Tibial artery (tissue), 4 donors: ENCODE measurements at regions not wholly inside any gene's neighbourhood (a gene's known extent, or its start where the extent isn't known, plus 50 kb on each side); places are given as distances from the start of the nearest gene placed in this dataset.

Source experiments
- DNase-seq, 2 donors: peaks; one replicate each; pipeline ENCODE4 v3.0.0-alpha.2; 2019
- H3K27ac ChIP-seq, 2 donors: fragments of 200-600 bp; sonication (generic) in 1 of 2; 1 replicate in 1 of 2; 2 replicates in 1 of 2; pipeline ENCODE4 v1.5.1; 2018 to 2019; ENCODE audit warnings: mild to moderate bottlenecking in 1 of 2
- H3K27me3 ChIP-seq, 2 donors: fragments of 200-600 bp; sonication (generic) in 1 of 2; one replicate each; pipeline versions ENCODE4 v1.5.1 to v1.6.0; 2016 to 2019
- H3K36me3 ChIP-seq, 3 donors: fragments of 200-600 bp; sonication (generic) in 2 of 3; one replicate each; pipeline ENCODE4 v1.5.1; 2016 to 2019; ENCODE audit warnings: mild to moderate bottlenecking in 2 of 3
- H3K4me1 ChIP-seq, 4 donors: fragments of 200-600 bp; sonication (generic) in 2 of 4; 1 replicate in 3 of 4; 2 replicates in 1 of 4; pipeline ENCODE4 v1.5.1; 2016 to 2019
- H3K4me3 ChIP-seq, 2 donors: fragments of 200-600 bp; sonication (generic) in 1 of 2; 1 replicate in 1 of 2; 2 replicates in 1 of 2; pipeline ENCODE4 v1.5.1; 2018 to 2019; ENCODE audit warnings: mild to moderate bottlenecking in 2 of 2
- H3K9me3 ChIP-seq, 3 donors: fragments of 200-600 bp; sonication (generic) in 1 of 3; one replicate each; pipeline ENCODE4 v1.5.1; 2016 to 2019
- intact Hi-C: fragments of 100-400 bp; cut with DNase I; formaldehyde crosslinking; loops from one replicate; pipeline ENCODE4 v1.15.0; 2023; ENCODE audit warnings: low total_unique reads
- TF ChIP-seq, protein P1 (sequence below), 2 experiments: fragments of 200-600 bp in 1 of 2; fragments of 450-650 bp in 1 of 2; IDR thresholded peaks; one replicate each; pipeline ENCODE4 v1.5.1; 2017 to 2019; ENCODE audit warnings: antibody characterized with exemption in 2 of 2, mild to moderate bottlenecking in 1 of 2, moderate library complexity in 1 of 2

- Histone ChIP-seq H3K4me1 (peaks cover 6 to 94% (median 78%) of the 10 kb centered on the region in 4 donors), H3K27me3 (no peaks in the 10 kb centered on the region), H3K36me3 (no peaks in the 10 kb centered on the region), H3K4me3 (no peak overlapping the region), H3K27ac (peak overlapping the region; percentile 72 to 78), H3K9me3 (no peaks in the 10 kb centered on the region)
- TF ChIP-seq, protein P1, sequence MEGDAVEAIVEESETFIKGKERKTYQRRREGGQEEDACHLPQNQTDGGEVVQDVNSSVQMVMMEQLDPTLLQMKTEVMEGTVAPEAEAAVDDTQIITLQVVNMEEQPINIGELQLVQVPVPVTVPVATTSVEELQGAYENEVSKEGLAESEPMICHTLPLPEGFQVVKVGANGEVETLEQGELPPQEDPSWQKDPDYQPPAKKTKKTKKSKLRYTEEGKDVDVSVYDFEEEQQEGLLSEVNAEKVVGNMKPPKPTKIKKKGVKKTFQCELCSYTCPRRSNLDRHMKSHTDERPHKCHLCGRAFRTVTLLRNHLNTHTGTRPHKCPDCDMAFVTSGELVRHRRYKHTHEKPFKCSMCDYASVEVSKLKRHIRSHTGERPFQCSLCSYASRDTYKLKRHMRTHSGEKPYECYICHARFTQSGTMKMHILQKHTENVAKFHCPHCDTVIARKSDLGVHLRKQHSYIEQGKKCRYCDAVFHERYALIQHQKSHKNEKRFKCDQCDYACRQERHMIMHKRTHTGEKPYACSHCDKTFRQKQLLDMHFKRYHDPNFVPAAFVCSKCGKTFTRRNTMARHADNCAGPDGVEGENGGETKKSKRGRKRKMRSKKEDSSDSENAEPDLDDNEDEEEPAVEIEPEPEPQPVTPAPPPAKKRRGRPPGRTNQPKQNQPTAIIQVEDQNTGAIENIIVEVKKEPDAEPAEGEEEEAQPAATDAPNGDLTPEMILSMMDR (IDR thresholded peaks at IDR 0.05) = no peak
- intact Hi-C loops = loop anchor here (5.0 kb wide), 1 partner anchor 387 kb away; no protein-coding TSS in a partner anchor
- peak in 1 of 2 donors; percentile 68 for DNase-seq
Observed at GRCh38 chr2:42844901-42845821, 52.8 kb upstream of the HAAO start.

GRCh38 chr2:42844366-42844765 lies 52.0 kb upstream of the HAAO start:
- H3K27ac ChIP-seq = peak overlapping the region; percentile 72 to 78
- peak in 1 of 2 donors; percentile 47 for DNase-seq
- TF ChIP-seq, protein P1 (IDR thresholded peaks at IDR 0.05) = no peak
- H3K4me1 ChIP-seq = peaks cover 6 to 96% (median 78%) of the 10 kb centered on the region in 4 donors
- H3K4me3 ChIP-seq = no peak overlapping the region
- H3K9me3 ChIP-seq = no peaks in the 10 kb centered on the region
- H3K27me3 ChIP-seq = no peaks in the 10 kb centered on the region
- no peaks in the 10 kb centered on the region for H3K36me3 ChIP-seq
- intact Hi-C loops = loop anchor here (5.0 kb wide), 1 partner anchor 388 kb away; no protein-coding TSS in a partner anchor

- no peak for DNase-seq
- TF ChIP-seq, protein P1 (IDR thresholded peaks at IDR 0.05) = no peak
- peaks cover 6 to 88% (median 71%) of the 10 kb centered on the region in 4 donors for H3K4me1 ChIP-seq
- H3K27me3 ChIP-seq = no peaks in the 10 kb centered on the region
- H3K36me3 ChIP-seq = no peaks in the 10 kb centered on the region
- intact Hi-C loops = loop anchor here (5.0 kb wide), 1 partner anchor 389 kb away; no protein-coding TSS in a partner anchor
- H3K4me3 ChIP-seq = no peak overlapping the region
- H3K27ac ChIP-seq = peak overlapping the region; percentile 72 to 78
- no peaks in the 10 kb centered on the region for H3K9me3 ChIP-seq
Observed at GRCh38 chr2:42843611-42844010, 51.2 kb upstream of the HAAO start.

- DNase-seq = peak in 1 of 2 donors; percentile 60
- TF ChIP-seq, protein P1 (IDR thresholded peaks at IDR 0.05) = no peak
- H3K27ac ChIP-seq = peak overlapping the region; percentile 72 to 78
- peaks cover 6 to 83% (median 67%) of the 10 kb centered on the region in 4 donors for H3K4me1 ChIP-seq
- H3K4me3 ChIP-seq = no peak overlapping the region
- H3K27me3 ChIP-seq = no peaks in the 10 kb centered on the region
- intact Hi-C loops = loop anchor here (5.0 kb wide), 1 partner anchor 389 kb away; no protein-coding TSS in a partner anchor
- no peaks in the 10 kb centered on the region for H3K9me3 ChIP-seq
- H3K36me3 ChIP-seq = no peaks in the 10 kb centered on the region
Observed at GRCh38 chr2:42843131-42843530, 50.7 kb upstream of the HAAO start.

DNA sequence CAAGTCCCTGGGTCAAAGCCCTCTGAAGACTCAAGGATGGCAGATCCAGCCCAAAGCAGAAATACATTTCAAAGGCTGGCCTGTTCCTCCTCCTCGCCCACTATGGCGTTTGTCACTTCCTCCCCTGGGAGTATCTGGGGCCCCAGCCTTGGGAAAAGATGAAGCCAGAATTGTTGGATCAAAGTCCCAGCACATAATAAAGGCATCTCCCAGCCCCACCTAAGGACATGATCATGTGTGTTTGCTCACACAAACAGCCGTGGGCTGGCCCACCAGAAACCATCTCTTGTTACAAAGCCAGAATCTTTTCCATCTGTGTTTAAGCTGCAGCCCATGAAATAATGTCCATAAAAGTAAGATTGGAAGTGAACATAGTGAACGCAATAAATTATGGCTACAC lies 50.1 kb upstream of the HAAO start:
- TF ChIP-seq, protein P1 (IDR thresholded peaks at IDR 0.05) = no peak
- Histone ChIP-seq H3K4me1 (peaks cover 0 to 77% (median 60%) of the 10 kb centered on the region in 4 donors), H3K4me3 (no peak overlapping the region), H3K27me3 (no peaks in the 10 kb centered on the region), H3K36me3 (no peaks in the 10 kb centered on the region), H3K27ac (peak overlapping the region; percentile 72 to 78), H3K9me3 (no peaks in the 10 kb centered on the region)
- DNase-seq = peak in 1 of 2 donors; percentile 50
- intact Hi-C loops = loop anchor here (5.0 kb wide), 1 partner anchor 390 kb away; no protein-coding TSS in a partner anchor
